ENCODE measurements at regions not wholly inside any gene's neighbourhood (a gene's known extent, or its start where the extent isn't known, plus 50 kb on each side); places are given as distances from the start of the nearest gene placed in this dataset.

GRCh38 chr4:65066106-65066505, 604.2 kb downstream of the EPHA5 start:
- intact Hi-C loops (cut with micrococcal nuclease; ENCODE audit: unreplicated experiment), result no loop called here
- H3K27ac ChIP-seq (ENCODE audit: low read length), result no peak overlapping the region
- no peak for ATAC-seq
- H3K27me3 ChIP-seq (ENCODE audit: control insufficient read depth, insufficient read depth, low read length), result no peaks in the 10 kb centered on the region
- no peak for DNase-seq (ENCODE audit: low read depth, low spot score)
- H3K36me3 ChIP-seq (ENCODE audit: control insufficient read depth, insufficient read depth, low read length), result no peaks in the 10 kb centered on the region
- ChIA-PET CTCF (no interaction called here), POLR2A (no interaction called here)
- H3K9me3 ChIP-seq (ENCODE audit: control insufficient read depth, insufficient read depth, low read depth, low read length), result no peaks in the 10 kb centered on the region
- in situ Hi-C loops (cut with HindIII; ENCODE audit: low pct_unique_long_range_greater_than_20kb, low sequenced_read_pairs), result no loop called here
- TF ChIP-seq, protein P1, sequence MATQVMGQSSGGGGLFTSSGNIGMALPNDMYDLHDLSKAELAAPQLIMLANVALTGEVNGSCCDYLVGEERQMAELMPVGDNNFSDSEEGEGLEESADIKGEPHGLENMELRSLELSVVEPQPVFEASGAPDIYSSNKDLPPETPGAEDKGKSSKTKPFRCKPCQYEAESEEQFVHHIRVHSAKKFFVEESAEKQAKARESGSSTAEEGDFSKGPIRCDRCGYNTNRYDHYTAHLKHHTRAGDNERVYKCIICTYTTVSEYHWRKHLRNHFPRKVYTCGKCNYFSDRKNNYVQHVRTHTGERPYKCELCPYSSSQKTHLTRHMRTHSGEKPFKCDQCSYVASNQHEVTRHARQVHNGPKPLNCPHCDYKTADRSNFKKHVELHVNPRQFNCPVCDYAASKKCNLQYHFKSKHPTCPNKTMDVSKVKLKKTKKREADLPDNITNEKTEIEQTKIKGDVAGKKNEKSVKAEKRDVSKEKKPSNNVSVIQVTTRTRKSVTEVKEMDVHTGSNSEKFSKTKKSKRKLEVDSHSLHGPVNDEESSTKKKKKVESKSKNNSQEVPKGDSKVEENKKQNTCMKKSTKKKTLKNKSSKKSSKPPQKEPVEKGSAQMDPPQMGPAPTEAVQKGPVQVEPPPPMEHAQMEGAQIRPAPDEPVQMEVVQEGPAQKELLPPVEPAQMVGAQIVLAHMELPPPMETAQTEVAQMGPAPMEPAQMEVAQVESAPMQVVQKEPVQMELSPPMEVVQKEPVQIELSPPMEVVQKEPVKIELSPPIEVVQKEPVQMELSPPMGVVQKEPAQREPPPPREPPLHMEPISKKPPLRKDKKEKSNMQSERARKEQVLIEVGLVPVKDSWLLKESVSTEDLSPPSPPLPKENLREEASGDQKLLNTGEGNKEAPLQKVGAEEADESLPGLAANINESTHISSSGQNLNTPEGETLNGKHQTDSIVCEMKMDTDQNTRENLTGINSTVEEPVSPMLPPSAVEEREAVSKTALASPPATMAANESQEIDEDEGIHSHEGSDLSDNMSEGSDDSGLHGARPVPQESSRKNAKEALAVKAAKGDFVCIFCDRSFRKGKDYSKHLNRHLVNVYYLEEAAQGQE (IDR thresholded peaks at IDR 0.05; ENCODE audit: insufficient read depth in 1 of 2, low read depth in 2 of 2, low read length in 1 of 2), result no peak
- TF ChIP-seq POLR2AphosphoS5 (IDR thresholded peaks at IDR 0.05; ENCODE audit: low read depth, low read length) (no peak), TCF7L2 (IDR thresholded peaks at IDR 0.05; ENCODE audit: low read depth, low read length) (no peak)
- BruUV-seq (replicated peaks), result no TSS peak
- H3K4me1 ChIP-seq (ENCODE audit: control insufficient read depth, insufficient read depth, low read length), result no peaks in the 10 kb centered on the region
- H3K4me3 ChIP-seq (ENCODE audit: low read depth in 2 of 2, low read length in 2 of 2), result no peak overlapping the region

GRCh38 chr4:65063601-65064000, 606.7 kb downstream of the EPHA5 start:
- CTCF ChIA-PET, result no interaction called here
- Histone ChIP-seq H3K27me3 (ENCODE audit: control insufficient read depth, insufficient read depth, low read length) (no peaks in the 10 kb centered on the region), H3K9me3 (ENCODE audit: control insufficient read depth, insufficient read depth, low read depth, low read length) (no peaks in the 10 kb centered on the region), H3K27ac (ENCODE audit: low read length) (no peak overlapping the region), H3K36me3 (ENCODE audit: control insufficient read depth, insufficient read depth, low read length) (no peaks in the 10 kb centered on the region), H3K4me3 (ENCODE audit: low read depth in 2 of 2, low read length in 2 of 2) (no peak overlapping the region), H3K4me1 (ENCODE audit: control insufficient read depth, insufficient read depth, low read length) (no peaks in the 10 kb centered on the region)
- POLR2A ChIA-PET, result no interaction called here
- BruUV-seq (replicated peaks), result no TSS peak
- DNase-seq (ENCODE audit: low read depth, low spot score) (no peak), ATAC-seq (no peak)
- no peak for TF ChIP-seq POLR2AphosphoS5 (IDR thresholded peaks at IDR 0.05; ENCODE audit: low read depth, low read length)
- TF ChIP-seq SIN3A (IDR thresholded peaks at IDR 0.05; ENCODE audit: borderline replicate concordance, insufficient read depth, low read depth, low read length), result no peak
- TF ChIP-seq, protein P2, sequence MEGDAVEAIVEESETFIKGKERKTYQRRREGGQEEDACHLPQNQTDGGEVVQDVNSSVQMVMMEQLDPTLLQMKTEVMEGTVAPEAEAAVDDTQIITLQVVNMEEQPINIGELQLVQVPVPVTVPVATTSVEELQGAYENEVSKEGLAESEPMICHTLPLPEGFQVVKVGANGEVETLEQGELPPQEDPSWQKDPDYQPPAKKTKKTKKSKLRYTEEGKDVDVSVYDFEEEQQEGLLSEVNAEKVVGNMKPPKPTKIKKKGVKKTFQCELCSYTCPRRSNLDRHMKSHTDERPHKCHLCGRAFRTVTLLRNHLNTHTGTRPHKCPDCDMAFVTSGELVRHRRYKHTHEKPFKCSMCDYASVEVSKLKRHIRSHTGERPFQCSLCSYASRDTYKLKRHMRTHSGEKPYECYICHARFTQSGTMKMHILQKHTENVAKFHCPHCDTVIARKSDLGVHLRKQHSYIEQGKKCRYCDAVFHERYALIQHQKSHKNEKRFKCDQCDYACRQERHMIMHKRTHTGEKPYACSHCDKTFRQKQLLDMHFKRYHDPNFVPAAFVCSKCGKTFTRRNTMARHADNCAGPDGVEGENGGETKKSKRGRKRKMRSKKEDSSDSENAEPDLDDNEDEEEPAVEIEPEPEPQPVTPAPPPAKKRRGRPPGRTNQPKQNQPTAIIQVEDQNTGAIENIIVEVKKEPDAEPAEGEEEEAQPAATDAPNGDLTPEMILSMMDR (IDR thresholded peaks at IDR 0.05), result no peak
- no peak for TF ChIP-seq TCF7L2 (IDR thresholded peaks at IDR 0.05; ENCODE audit: low read depth, low read length)
- TF ChIP-seq, protein P1 (IDR thresholded peaks at IDR 0.05; ENCODE audit: insufficient read depth in 1 of 2, low read depth in 2 of 2, low read length in 1 of 2), result no peak
- intact Hi-C loops (cut with micrococcal nuclease; ENCODE audit: unreplicated experiment), result no loop called here
- in situ Hi-C loops (cut with HindIII; ENCODE audit: low pct_unique_long_range_greater_than_20kb, low sequenced_read_pairs), result no loop called here

All from Panc1 (cell line).